ENCODE measurements at regions not wholly inside any gene's neighbourhood (a gene's known extent, or its start where the extent isn't known, plus 50 kb on each side); places are given as distances from the start of the nearest gene placed in this dataset.

DNA sequence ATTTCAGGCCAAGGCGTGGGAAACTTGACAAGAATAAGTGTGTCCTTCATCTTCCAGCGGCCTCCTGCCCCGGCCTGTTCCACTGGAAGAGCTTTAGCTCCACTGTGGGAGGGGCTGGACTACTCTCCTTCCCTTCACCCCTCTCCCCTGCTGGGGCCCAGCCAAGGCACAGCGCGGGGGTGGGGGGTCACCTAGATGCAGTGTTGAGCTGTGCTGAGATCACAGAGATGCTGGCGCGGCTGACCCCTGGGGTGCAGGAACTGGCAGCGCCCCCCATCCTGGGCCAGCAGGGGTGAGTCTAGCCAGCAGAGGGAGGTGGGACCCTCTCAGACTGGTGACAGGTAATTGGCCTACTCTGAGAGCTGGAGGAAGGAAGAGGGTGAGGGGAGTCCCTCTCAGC is 111.8 kb upstream of the LHX1 start:
- TF ChIP-seq, protein P1, sequence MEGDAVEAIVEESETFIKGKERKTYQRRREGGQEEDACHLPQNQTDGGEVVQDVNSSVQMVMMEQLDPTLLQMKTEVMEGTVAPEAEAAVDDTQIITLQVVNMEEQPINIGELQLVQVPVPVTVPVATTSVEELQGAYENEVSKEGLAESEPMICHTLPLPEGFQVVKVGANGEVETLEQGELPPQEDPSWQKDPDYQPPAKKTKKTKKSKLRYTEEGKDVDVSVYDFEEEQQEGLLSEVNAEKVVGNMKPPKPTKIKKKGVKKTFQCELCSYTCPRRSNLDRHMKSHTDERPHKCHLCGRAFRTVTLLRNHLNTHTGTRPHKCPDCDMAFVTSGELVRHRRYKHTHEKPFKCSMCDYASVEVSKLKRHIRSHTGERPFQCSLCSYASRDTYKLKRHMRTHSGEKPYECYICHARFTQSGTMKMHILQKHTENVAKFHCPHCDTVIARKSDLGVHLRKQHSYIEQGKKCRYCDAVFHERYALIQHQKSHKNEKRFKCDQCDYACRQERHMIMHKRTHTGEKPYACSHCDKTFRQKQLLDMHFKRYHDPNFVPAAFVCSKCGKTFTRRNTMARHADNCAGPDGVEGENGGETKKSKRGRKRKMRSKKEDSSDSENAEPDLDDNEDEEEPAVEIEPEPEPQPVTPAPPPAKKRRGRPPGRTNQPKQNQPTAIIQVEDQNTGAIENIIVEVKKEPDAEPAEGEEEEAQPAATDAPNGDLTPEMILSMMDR (IDR thresholded peaks at IDR 0.05; ENCODE audit: unreplicated experiment), result peak; percentile 20
- no peak overlapping the region for H3K27ac Mint-ChIP-seq (ENCODE audit: unreplicated experiment)
- intact Hi-C loops (cut with micrococcal nuclease; ENCODE audit: unreplicated experiment), result no loop called here
- no peaks in the 10 kb centered on the region for H3K4me1 Mint-ChIP-seq (ENCODE audit: low read depth, unreplicated experiment)
- CTCF ChIA-PET, result interaction anchor here (0.5 to 1.2 kb wide), 6 partner anchors 17 to 221 kb away, joined by 3 to 5 read pairs (median 3); no protein-coding TSS in a partner anchor
- no peaks in the 10 kb centered on the region for H3K9me3 Mint-ChIP-seq (ENCODE audit: low read depth, unreplicated experiment)
- peaks cover 91% of the 10 kb centered on the region for H3K27me3 Mint-ChIP-seq (ENCODE audit: unreplicated experiment)
- H3K4me3 Mint-ChIP-seq (ENCODE audit: low read depth, unreplicated experiment), result no peak overlapping the region
- no peak for DNase-seq
- H3K36me3 Mint-ChIP-seq (ENCODE audit: insufficient read depth, unreplicated experiment), result no peaks in the 10 kb centered on the region
- BruUV-seq (replicated peaks), result no TSS peak

DNA sequence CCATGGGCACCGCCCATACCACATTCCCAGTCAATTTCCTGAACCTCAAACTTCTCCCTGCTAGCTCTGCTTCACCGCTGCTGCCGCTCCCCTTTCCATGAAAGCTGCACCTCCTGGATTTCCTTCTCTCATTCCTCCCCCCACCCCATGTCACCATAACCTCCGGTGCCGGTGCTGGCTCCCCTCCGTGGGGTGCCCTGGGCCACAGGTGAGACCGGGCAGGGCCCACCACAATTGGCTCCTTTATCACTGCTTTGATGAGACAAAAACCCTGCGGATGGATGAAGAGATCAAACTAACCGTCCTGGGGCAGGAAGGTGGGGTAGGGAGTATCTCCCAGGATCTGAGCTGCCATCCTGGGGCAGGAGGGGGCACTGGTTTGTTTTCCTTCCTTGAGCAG is 111.3 kb upstream of the LHX1 start:
- Mint-ChIP-seq H3K4me3 (ENCODE audit: low read depth, unreplicated experiment) (no peak overlapping the region), H3K27me3 (ENCODE audit: unreplicated experiment) (peaks cover 87% of the 10 kb centered on the region)
- TF ChIP-seq, protein P1 (IDR thresholded peaks at IDR 0.05; ENCODE audit: unreplicated experiment), result peak; percentile 2

DNA sequence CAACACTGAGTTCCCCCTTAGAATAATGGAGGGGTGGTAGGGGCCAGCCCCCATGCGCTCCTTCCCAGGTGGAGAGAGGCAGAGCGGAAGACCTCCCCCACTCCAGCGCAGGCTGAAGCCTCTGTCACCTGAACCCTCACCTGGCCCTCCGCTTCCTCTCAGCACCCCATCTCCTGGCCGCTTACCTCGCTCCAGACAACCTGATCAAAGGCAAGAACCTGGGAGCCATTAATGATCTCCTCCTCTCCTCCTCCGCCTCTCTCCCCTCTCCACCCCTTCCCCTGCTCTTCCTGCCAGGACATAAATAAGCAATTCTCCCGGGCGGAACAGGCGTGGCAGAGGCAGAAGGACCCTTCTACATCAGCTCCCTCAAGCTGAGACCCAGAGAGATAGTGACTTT is 110.2 kb upstream of the LHX1 start:
- BruUV-seq (replicated peaks), result no TSS peak
- H3K4me1 Mint-ChIP-seq (ENCODE audit: low read depth, unreplicated experiment), result no peaks in the 10 kb centered on the region
- intact Hi-C loops (cut with micrococcal nuclease; ENCODE audit: unreplicated experiment), result no loop called here
- TF ChIP-seq, protein P1 (IDR thresholded peaks at IDR 0.05; ENCODE audit: unreplicated experiment), result no peak
- CTCF ChIA-PET, result no interaction called here
- H3K4me3 Mint-ChIP-seq (ENCODE audit: low read depth, unreplicated experiment), result no peak overlapping the region
- no peaks in the 10 kb centered on the region for H3K9me3 Mint-ChIP-seq (ENCODE audit: low read depth, unreplicated experiment)
- peaks cover 76% of the 10 kb centered on the region for H3K27me3 Mint-ChIP-seq (ENCODE audit: unreplicated experiment)
- no peaks in the 10 kb centered on the region for H3K36me3 Mint-ChIP-seq (ENCODE audit: insufficient read depth, unreplicated experiment)
- H3K27ac Mint-ChIP-seq (ENCODE audit: unreplicated experiment), result no peak overlapping the region
- no peak for DNase-seq

More for the DNA sequence above, 111.3 kb upstream of the LHX1 start:
- Mint-ChIP-seq H3K27ac (ENCODE audit: unreplicated experiment) (no peak overlapping the region), H3K9me3 (ENCODE audit: low read depth, unreplicated experiment) (no peaks in the 10 kb centered on the region), H3K4me1 (ENCODE audit: low read depth, unreplicated experiment) (no peaks in the 10 kb centered on the region), H3K36me3 (ENCODE audit: insufficient read depth, unreplicated experiment) (no peaks in the 10 kb centered on the region)
- BruUV-seq (replicated peaks), result no TSS peak
- intact Hi-C loops (cut with micrococcal nuclease; ENCODE audit: unreplicated experiment), result no loop called here
- CTCF ChIA-PET, result interaction anchor here (0.6 to 1.2 kb wide), 3 partner anchors 16 to 27 kb away, joined by 3 to 5 read pairs (median 3); no protein-coding TSS in a partner anchor
- no peak for DNase-seq

DNA sequence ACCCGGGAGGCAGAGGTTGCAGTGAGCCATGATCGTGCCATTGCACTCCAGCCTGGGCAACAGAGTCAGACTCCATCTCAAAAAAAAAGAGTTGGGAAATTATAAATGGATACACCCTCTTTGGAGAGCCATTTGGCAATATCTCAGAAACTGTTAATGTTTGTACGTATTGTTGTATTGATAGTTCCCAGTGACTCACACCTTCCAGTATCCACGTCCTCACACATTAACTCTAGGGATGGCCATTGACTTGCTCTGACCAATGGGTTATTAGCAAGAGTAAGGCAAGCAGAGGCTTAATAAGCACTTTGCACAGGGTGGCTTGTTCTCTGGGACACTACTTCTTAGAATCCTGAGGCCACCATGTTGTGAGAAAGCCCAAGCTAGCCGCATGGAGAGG is 107.6 kb upstream of the LHX1 start:
- Mint-ChIP-seq H3K4me3 (ENCODE audit: low read depth, unreplicated experiment) (no peak overlapping the region), H3K27ac (ENCODE audit: unreplicated experiment) (no peak overlapping the region), H3K4me1 (ENCODE audit: low read depth, unreplicated experiment) (no peaks in the 10 kb centered on the region), H3K27me3 (ENCODE audit: unreplicated experiment) (peaks cover 53% of the 10 kb centered on the region), H3K36me3 (ENCODE audit: insufficient read depth, unreplicated experiment) (no peaks in the 10 kb centered on the region), H3K9me3 (ENCODE audit: low read depth, unreplicated experiment) (no peaks in the 10 kb centered on the region)
- TF ChIP-seq, protein P1 (IDR thresholded peaks at IDR 0.05; ENCODE audit: unreplicated experiment), result no peak
- DNase-seq, result no peak
- CTCF ChIA-PET, result no interaction called here
- intact Hi-C loops (cut with micrococcal nuclease; ENCODE audit: unreplicated experiment), result no loop called here
- BruUV-seq (replicated peaks), result no TSS peak

Data from Calu3 (cell line).